A549 (cell line): ENCODE measurements at regions not wholly inside any gene's neighbourhood (a gene's known extent, or its start where the extent isn't known, plus 50 kb on each side); places are given as distances from the start of the nearest gene placed in this dataset.

Experiments used
- ATAC-seq, 2 experiments: fragments of 200-7000 bp in 1 of 2; fragments of >200 bp in 1 of 2; cut with Nextera tagmentation in 1 of 2; cut with Tn5 transposase in 1 of 2; 3 replicates each; pipeline versions ENCODE4 v1.8.0 to v1.9.1; 2018 to 2020; ENCODE audit warnings: mild to moderate bottlenecking in 1 of 2, moderate library complexity in 1 of 2
- CTCF ChIA-PET: fragments of 300-600 bp; sonication (Branson Sonifier 250); formaldehyde crosslinking; extraction: SDS; loops from one replicate; lab custom pipeline; 2021; ENCODE audit warnings: antibody characterized with exemption, inconsistent platforms; lab: Yijun Ruan, JAX
- POLR2A ChIA-PET: fragments of 350-600 bp; formaldehyde crosslinking; extraction: SDS; loops from one replicate; lab custom pipeline; 2021; ENCODE audit warnings: antibody characterized with exemption, inconsistent platforms; lab: Yijun Ruan, JAX
- DNase-seq, 2 experiments: peaks; one replicate each; pipeline versions ENCODE4 v3.0.0 to v3.0.0-alpha.2; 2011 to 2016; ENCODE audit warnings: low read depth in 1 of 2, low spot score in 1 of 2
- FAIRE-seq: peaks from 2 replicates; lab custom pipeline; 2011; peaks lifted over from hg19 to GRCh38; lab: Jason Lieb, UNC
- H3K27ac ChIP-seq, 2 experiments: fragments of >200 bp; sonication (Bioruptor Twin); formaldehyde crosslinking; 3 replicates each; pipeline ENCODE4 v1.5.1; 2016 to 2017
- H3K4me1 ChIP-seq: fragments of >200 bp; sonication (Bioruptor Twin); formaldehyde crosslinking; 3 replicates; pipeline ENCODE4 v1.6.1; 2016
- H3K4me2 ChIP-seq: fragments of >200 bp; sonication (Bioruptor Twin); formaldehyde crosslinking; 3 replicates; pipeline ENCODE4 v1.6.1; 2016
- H3K4me3 ChIP-seq: fragments of >200 bp; sonication (Bioruptor Twin); formaldehyde crosslinking; 3 replicates; pipeline ENCODE4 v1.5.1; 2016
- H3K9me3 ChIP-seq: fragments of >200 bp; sonication (Bioruptor Twin); formaldehyde crosslinking; 3 replicates; pipeline ENCODE4 v1.6.1; 2016
- BCL3 ChIP-seq: fragments of >200 bp; sonication (Bioruptor Twin); formaldehyde crosslinking; IDR thresholded peaks from 3 replicates; pipeline ENCODE4 v1.6.1; 2016
- CBX2 ChIP-seq: fragments of 200-600 bp; sonication (generic); IDR thresholded peaks from 2 replicates; pipeline ENCODE4 v1.6.1; 2016; ENCODE audit warnings: low read depth, mild to moderate bottlenecking, borderline replicate concordance
- CHD2 ChIP-seq: fragments of 150-350 bp; IDR thresholded peaks from 2 replicates; pipeline ENCODE4 v1.6.1; 2014; ENCODE audit warnings: low read length; ENCODE audit not compliant: partially characterized antibody
- CHD4 ChIP-seq: fragments of 200-600 bp; sonication (generic); IDR thresholded peaks from 2 replicates; pipeline ENCODE4 v1.6.1; 2016; ENCODE audit warnings: antibody characterized with exemption, mild to moderate bottlenecking, borderline replicate concordance
- EHF ChIP-seq: fragments of 250-450 bp; sonication (Bioruptor Pico); IDR thresholded peaks from 2 replicates; pipeline ENCODE4 v1.5.0; 2020; ENCODE audit warnings: mild to moderate bottlenecking
- FOSB ChIP-seq: fragments of 250-450 bp; sonication (Bioruptor Pico); IDR thresholded peaks from 2 replicates; pipeline ENCODE4 v1.5.0; 2020; ENCODE audit warnings: mild to moderate bottlenecking, moderate library complexity
- FOSL2 ChIP-seq, 2 experiments: fragments of 450-650 bp in 1 of 2; fragments of >200 bp in 1 of 2; sonication (Bioruptor Twin) in 1 of 2; formaldehyde crosslinking; IDR thresholded peaks; 2 replicates each; pipeline versions ENCODE4 v1.5.0 to v1.6.1; 2016 to 2020; ENCODE audit warnings: mild to moderate bottlenecking in 1 of 2, moderate library complexity in 1 of 2
- GATA3 ChIP-seq: IDR thresholded peaks from 2 replicates; pipeline ENCODE4 v1.6.1; 2012; ENCODE audit warnings: borderline replicate concordance
- HDAC2 ChIP-seq: fragments of 200-600 bp; sonication (generic); IDR thresholded peaks from 2 replicates; pipeline ENCODE4 v1.6.1; 2016
- HES2 ChIP-seq: fragments of >200 bp; sonication (Bioruptor Twin); formaldehyde crosslinking; IDR thresholded peaks from 2 replicates; pipeline ENCODE4 v1.6.1; 2016
- HOXA7 ChIP-seq: fragments of 250-450 bp; sonication (Bioruptor Pico); IDR thresholded peaks from 2 replicates; pipeline ENCODE4 v1.5.0; 2020; ENCODE audit warnings: mild to moderate bottlenecking, moderate library complexity
- HOXB13 ChIP-seq: fragments of 250-450 bp; sonication (Bioruptor Pico); IDR thresholded peaks from 2 replicates; pipeline ENCODE4 v1.5.0; 2020; ENCODE audit warnings: low read depth, mild to moderate bottlenecking, moderate library complexity
- HOXB5 ChIP-seq: fragments of 250-450 bp; sonication (Bioruptor Pico); IDR thresholded peaks from 2 replicates; pipeline ENCODE4 v1.5.0; 2020; ENCODE audit warnings: mild to moderate bottlenecking, moderate library complexity
- JUN ChIP-seq, 2 experiments: fragments of >200 bp; sonication (Bioruptor Twin); formaldehyde crosslinking; IDR thresholded peaks; 2 replicates in 1 of 2; 3 replicates in 1 of 2; pipeline ENCODE4 v1.6.1; 2016 to 2017
- KDM1A ChIP-seq: fragments of 200-600 bp; sonication (generic); IDR thresholded peaks from 2 replicates; pipeline ENCODE4 v1.6.1; 2016; ENCODE audit warnings: low read depth, mild to moderate bottlenecking
- KDM5A ChIP-seq: fragments of 200-600 bp; sonication (generic); IDR thresholded peaks from 2 replicates; pipeline ENCODE4 v1.6.1; 2016; ENCODE audit warnings: antibody characterized with exemption, mild to moderate bottlenecking
- MAX ChIP-seq: IDR thresholded peaks from 2 replicates; pipeline ENCODE4 v1.6.1; 2012
- MYC ChIP-seq: IDR thresholded peaks from 2 replicates; pipeline ENCODE4 v1.6.1; 2012; ENCODE audit warnings: mild to moderate bottlenecking, inconsistent platforms, low read length, improper control_type of control experiment, borderline replicate concordance
- NFE2L2 ChIP-seq: fragments of 150-350 bp; conservative IDR thresholded peaks from 2 replicates; pipeline ENCODE4 v1.6.1; 2014; ENCODE audit warnings: low read length
- NPAS2 ChIP-seq: fragments of 250-450 bp; sonication (Bioruptor Pico); IDR thresholded peaks from 2 replicates; pipeline ENCODE4 v1.8.0; 2022; ENCODE audit warnings: mild to moderate bottlenecking, moderate library complexity, borderline replicate concordance
- PHF8 ChIP-seq: fragments of 200-600 bp; sonication (generic); IDR thresholded peaks from 2 replicates; pipeline ENCODE4 v1.6.1; 2016; ENCODE audit warnings: low read depth, mild to moderate bottlenecking, antibody characterized with exemption, moderate library complexity, borderline replicate concordance
- RARB ChIP-seq: fragments of 250-450 bp; sonication (Bioruptor Pico); IDR thresholded peaks from 2 replicates; pipeline ENCODE4 v1.8.0; 2021; ENCODE audit warnings: mild to moderate bottlenecking, moderate library complexity
- RFX5 ChIP-seq: fragments of 450-650 bp; IDR thresholded peaks from 2 replicates; pipeline ENCODE4 v1.7.1; 2014; ENCODE audit warnings: antibody characterized with exemption, mild to moderate bottlenecking, moderate library complexity
- TFCP2L1 ChIP-seq: fragments of 250-450 bp; sonication (Bioruptor Pico); IDR thresholded peaks from 2 replicates; pipeline ENCODE4 v1.5.0; 2021; ENCODE audit warnings: mild to moderate bottlenecking
- WGBS: methylation state at CpG from one replicate; pipeline ENCODE4 v1.1.6; 2017; ENCODE audit errors: missing lambda C conversion rate; 5-methylcytosine and 5-hydroxymethylcytosine counted together

DNA sequence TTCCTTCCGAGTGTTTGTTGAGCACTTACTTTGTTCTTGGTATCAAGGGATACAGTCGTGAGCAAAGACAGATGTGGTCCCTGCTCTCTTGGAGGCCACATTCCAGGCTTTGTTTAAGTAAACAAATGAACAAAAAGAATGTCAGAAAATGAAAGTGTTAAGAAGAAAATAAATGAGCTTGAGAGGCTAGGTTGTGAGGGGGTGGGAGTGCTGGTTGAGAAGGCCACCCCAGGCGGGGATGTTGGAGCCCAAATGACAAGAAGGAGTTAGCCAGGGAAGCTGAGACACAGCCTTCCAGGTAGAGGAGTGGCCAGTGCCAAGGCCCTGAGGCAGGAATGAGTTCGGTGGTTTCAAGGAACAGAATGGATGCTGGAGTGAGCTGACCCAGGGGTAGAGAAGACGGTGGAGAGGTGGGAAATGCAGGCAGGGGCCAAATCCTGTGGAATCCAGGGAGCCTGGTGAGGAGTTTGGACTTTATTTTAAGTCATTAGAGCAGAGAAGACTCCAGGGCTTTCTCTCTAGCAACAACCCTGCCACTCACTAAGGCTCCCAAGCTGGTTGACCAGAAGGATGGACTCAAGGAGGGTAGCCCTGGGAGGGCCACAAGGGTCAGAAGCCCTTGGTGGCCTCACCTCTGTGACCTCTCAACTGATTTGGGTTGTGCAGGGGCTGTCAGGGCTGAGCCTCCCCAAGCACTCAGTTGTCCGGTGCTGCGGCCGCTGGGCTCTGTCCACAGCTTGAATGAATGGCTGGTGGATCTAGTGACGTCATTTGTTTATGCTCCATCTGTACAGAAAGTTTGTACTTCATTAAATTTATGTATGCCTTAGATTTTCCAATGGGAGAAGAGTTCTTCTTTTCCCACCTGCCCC is 66.0 kb upstream of the STX16 start:
- ATAC-seq: no peak
- Histone ChIP-seq H3K27ac (no peak overlapping the region), H3K4me2 (no peak overlapping the region), H3K4me1 (no peaks in the 10 kb centered on the region), H3K9me3 (no peaks in the 10 kb centered on the region), H3K4me3 (no peak overlapping the region)
- POLR2A ChIA-PET: no interaction called here
- CTCF ChIA-PET: interaction anchor here (1.0 to 1.7 kb wide), 4 partner anchors 10 to 254 kb away, joined by 3 to 5 read pairs (median 4); no protein-coding TSS in a partner anchor
- FAIRE-seq: no peak
- DNase-seq: no peak
- TF ChIP-seq RARB (CRISPR knock-in tag): no peak
- TF ChIP-seq, all 56 proteins: peak for 0
- 49% methylated on average over 9 of the region's 9 CpGs for WGBS

DNA sequence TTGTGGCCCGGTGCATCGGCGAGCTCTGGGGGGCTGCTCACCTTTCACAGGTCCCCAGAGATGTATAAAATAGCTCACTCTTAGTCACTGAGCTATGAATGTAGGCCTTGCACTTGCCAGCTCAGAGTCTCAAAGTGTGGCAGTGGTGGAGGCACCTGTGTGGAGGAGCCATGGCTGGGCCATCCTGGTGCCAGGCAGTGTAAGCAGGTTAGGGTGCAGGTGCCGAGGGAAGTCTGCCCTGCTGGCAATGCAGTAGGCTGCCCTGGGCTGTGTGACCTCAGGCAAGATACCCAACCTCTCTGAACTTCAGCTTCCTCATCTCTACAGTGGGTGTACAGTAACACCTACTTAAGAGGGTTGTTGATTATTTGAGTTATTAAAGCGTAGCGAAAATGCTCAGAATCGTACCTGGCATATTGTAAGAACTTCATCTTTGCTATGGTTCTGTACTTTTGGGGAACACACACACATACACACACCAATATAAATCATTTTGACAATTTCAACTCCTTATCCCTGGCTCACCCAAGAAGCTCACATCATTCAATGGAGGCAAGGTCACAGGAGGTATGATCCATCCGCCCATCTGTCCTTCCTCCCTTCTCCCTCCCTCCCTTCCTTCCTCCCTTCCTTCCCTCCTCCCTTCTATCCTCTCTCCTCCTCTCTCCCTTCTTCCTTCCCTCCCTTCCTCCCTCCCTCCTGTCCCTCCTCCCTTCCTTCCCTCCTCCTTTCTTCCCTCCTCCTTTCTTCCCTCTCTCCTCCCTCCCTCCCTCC is 66.8 kb upstream of the STX16 start:
- TF ChIP-seq HES2 (no peak), CBX2 (no peak), HOXB5 (CRISPR knock-in tag) (no peak), BCL3 (no peak), KDM5A (no peak), HOXB13 (CRISPR knock-in tag) (no peak)

DNA sequence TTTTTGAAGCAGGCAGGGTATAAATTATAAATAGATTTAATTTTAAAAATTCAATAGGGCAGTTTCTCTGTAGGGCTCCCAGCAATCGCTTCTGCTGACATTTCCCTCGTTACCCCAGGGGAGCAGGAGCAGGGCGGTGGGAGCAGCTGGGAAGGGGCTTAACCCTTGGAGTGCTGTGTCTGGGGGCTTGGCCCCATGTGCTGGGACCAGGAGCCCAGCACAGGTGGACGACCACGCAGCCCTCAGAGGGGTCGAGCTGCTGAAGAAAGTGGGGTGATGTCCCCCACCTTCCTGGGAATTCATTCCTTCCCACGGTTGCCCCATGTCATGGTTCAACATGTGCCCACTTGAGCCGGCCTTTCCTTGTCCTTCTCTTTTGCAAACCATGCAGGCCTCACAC is 67.5 kb upstream of the STX16 start:
- DNase-seq: no peak
- FAIRE-seq: no peak
- TF ChIP-seq CHD2 (no peak), BCL3 (no peak)
- ChIA-PET POLR2A (no interaction called here), CTCF (interaction anchor here (0.6 to 1.2 kb wide), 3 partner anchors 12 to 367 kb away, joined by 3 to 4 read pairs (median 3); no protein-coding TSS in a partner anchor)
- no peak overlapping the region for H3K4me3 ChIP-seq
- H3K27ac ChIP-seq: no peak overlapping the region
- no peak overlapping the region for H3K4me2 ChIP-seq
- 55% methylated on average over 8 of the region's 8 CpGs for WGBS
- H3K9me3 ChIP-seq: no peaks in the 10 kb centered on the region; the same call in 2 of the 3 replicates
- no peaks in the 10 kb centered on the region for H3K4me1 ChIP-seq
- no peak for ATAC-seq

More for the DNA sequence above, 66.8 kb upstream of the STX16 start:
- POLR2A ChIA-PET: no interaction called here
- H3K4me2 ChIP-seq: no peak overlapping the region
- no peak overlapping the region for H3K27ac ChIP-seq
- H3K9me3 ChIP-seq: no peaks in the 10 kb centered on the region; the same call in 2 of the 3 replicates
- DNase-seq (no peak), ATAC-seq (no peak), FAIRE-seq (no peak)
- no peak overlapping the region for H3K4me3 ChIP-seq
- WGBS: 63% methylated on average over 8 of the region's 8 CpGs
- CTCF ChIA-PET: interaction anchor here (0.6 to 1.7 kb wide), 5 partner anchors 9 to 368 kb away, joined by 3 to 5 read pairs (median 4); no protein-coding TSS in a partner anchor
- no peaks in the 10 kb centered on the region for H3K4me1 ChIP-seq

GRCh38 chr20:58583176-58583575 is 67.9 kb upstream of the STX16 start:
- no peaks in the 10 kb centered on the region for H3K4me1 ChIP-seq
- no peaks in the 10 kb centered on the region; the same call in 2 of the 3 replicates for H3K9me3 ChIP-seq
- ChIA-PET CTCF (interaction anchor here (1.2 kb wide), 1 partner anchor 12 kb away, joined by 3 read pairs; no protein-coding TSS in a partner anchor), POLR2A (no interaction called here)
- FAIRE-seq (no peak), DNase-seq (no peak), ATAC-seq (no peak)
- no peak overlapping the region for H3K4me2 ChIP-seq
- H3K27ac ChIP-seq: no peak overlapping the region
- no peak for TF ChIP-seq HES2
- no peak for TF ChIP-seq RARB (CRISPR knock-in tag)
- TF ChIP-seq NFE2L2: no peak
- TF ChIP-seq HOXA7 (CRISPR knock-in tag): no peak
- TF ChIP-seq FOSL2 (IDR thresholded peaks at IDR 0.05): no peak
- no peak for TF ChIP-seq FOSL2 (CRISPR knock-in tag; IDR thresholded peaks at IDR 0.05)
- no peak for TF ChIP-seq JUN (IDR thresholded peaks at IDR 0.05)
- no peak for TF ChIP-seq CHD4
- TF ChIP-seq PHF8: no peak
- no peak for TF ChIP-seq RFX5
- no peak for TF ChIP-seq HDAC2
- TF ChIP-seq MYC: no peak
- no peak for TF ChIP-seq TFCP2L1 (CRISPR knock-in tag)
- no peak for TF ChIP-seq KDM1A
- TF ChIP-seq FOSB (CRISPR knock-in tag): no peak
- TF ChIP-seq NPAS2 (CRISPR knock-in tag): no peak
- no peak for TF ChIP-seq GATA3
- TF ChIP-seq MAX: no peak
- TF ChIP-seq EHF (CRISPR knock-in tag): no peak
- TF ChIP-seq, all 56 proteins: peak for 0
- H3K4me3 ChIP-seq: no peak overlapping the region
- WGBS: 31% methylated on average over 13 of the region's 13 CpGs
